DOHH2 (cell line): ENCODE measurements at regions not wholly inside any gene's neighbourhood (a gene's known extent, or its start where the extent isn't known, plus 50 kb on each side); places are given as distances from the start of the nearest gene placed in this dataset.

ENCODE experiments used
- H3F3A ChIP-seq: fragments of 200-600 bp; sonication (generic), shearing (Covaris generic); 2 replicates; pipeline ENCODE4 v1.6.0; 2016; ENCODE audit warnings: antibody characterized with exemption, mild to moderate bottlenecking; ENCODE audit not compliant: control insufficient read depth, insufficient read depth
- H3K27ac ChIP-seq: fragments of 200-600 bp; sonication (generic); 2 replicates; pipeline ENCODE4 v1.5.1; 2014; ENCODE audit warnings: low read depth, mild to moderate bottlenecking, low read length, moderate library complexity
- H3K27me3 ChIP-seq: fragments of 200-600 bp; sonication (generic); 2 replicates; pipeline ENCODE4 v1.6.1; 2014; ENCODE audit warnings: mild to moderate bottlenecking, low read length, mixed read lengths; ENCODE audit not compliant: control insufficient read depth
- H3K36me3 ChIP-seq: fragments of 200-600 bp; sonication (generic); 2 replicates; pipeline ENCODE4 v1.6.1; 2014; ENCODE audit warnings: mild to moderate bottlenecking, low read length, moderate library complexity, mixed read lengths; ENCODE audit not compliant: control insufficient read depth
- H3K4me1 ChIP-seq: fragments of 200-600 bp; sonication (generic); 2 replicates; pipeline ENCODE4 v1.6.1; 2014; ENCODE audit warnings: mild to moderate bottlenecking, low read length, mixed read lengths; ENCODE audit not compliant: control insufficient read depth
- H3K4me2 ChIP-seq: fragments of 200-600 bp; sonication (generic); 2 replicates; pipeline ENCODE4 v1.6.0; 2014; ENCODE audit warnings: mild to moderate bottlenecking, low read length, moderate library complexity
- H3K4me3 ChIP-seq: fragments of 200-600 bp; sonication (generic); 2 replicates; pipeline ENCODE4 v1.5.1; 2014; ENCODE audit warnings: mild to moderate bottlenecking, low read length, mixed read lengths
- H3K79me2 ChIP-seq: fragments of 200-600 bp; sonication (generic); 2 replicates; pipeline ENCODE4 v1.6.1; 2014; ENCODE audit warnings: mild to moderate bottlenecking, low read length, mixed read lengths; ENCODE audit not compliant: control insufficient read depth
- H3K9me2 ChIP-seq: fragments of 200-600 bp; sonication (generic); replicated peaks from 2 replicates; pipeline ENCODE4 v1.6.1; 2014; ENCODE audit warnings: mild to moderate bottlenecking, low read length, mixed read lengths; ENCODE audit not compliant: control insufficient read depth
- H3K9me3 ChIP-seq: fragments of 200-600 bp; sonication (generic); 2 replicates; pipeline ENCODE4 v1.6.1; 2014; ENCODE audit warnings: antibody characterized with exemption, low read length, mixed read lengths; ENCODE audit not compliant: control insufficient read depth, insufficient read depth
- H4K20me1 ChIP-seq: fragments of 200-600 bp; sonication (generic); 2 replicates; pipeline ENCODE4 v1.6.0; 2014; ENCODE audit warnings: low read depth, mild to moderate bottlenecking, antibody characterized with exemption, low read length, moderate library complexity; ENCODE audit not compliant: control insufficient read depth, insufficient read depth
- EZH2phosphoT487 ChIP-seq: fragments of 200-600 bp; sonication (generic); IDR thresholded peaks from 2 replicates; pipeline ENCODE4 v1.6.1; 2017; ENCODE audit warnings: borderline replicate concordance, mild to moderate bottlenecking, antibody characterized with exemption, low read length, moderate library complexity, mixed read lengths
- TF ChIP-seq, protein P1 (sequence below): fragments of 200-600 bp; sonication (generic); IDR thresholded peaks from one replicate; pipeline ENCODE4 v1.5.1; 2014; ENCODE audit warnings: antibody characterized with exemption, mild to moderate bottlenecking, low read depth, low read length; ENCODE audit not compliant: poor library complexity, severe bottlenecking

DNA sequence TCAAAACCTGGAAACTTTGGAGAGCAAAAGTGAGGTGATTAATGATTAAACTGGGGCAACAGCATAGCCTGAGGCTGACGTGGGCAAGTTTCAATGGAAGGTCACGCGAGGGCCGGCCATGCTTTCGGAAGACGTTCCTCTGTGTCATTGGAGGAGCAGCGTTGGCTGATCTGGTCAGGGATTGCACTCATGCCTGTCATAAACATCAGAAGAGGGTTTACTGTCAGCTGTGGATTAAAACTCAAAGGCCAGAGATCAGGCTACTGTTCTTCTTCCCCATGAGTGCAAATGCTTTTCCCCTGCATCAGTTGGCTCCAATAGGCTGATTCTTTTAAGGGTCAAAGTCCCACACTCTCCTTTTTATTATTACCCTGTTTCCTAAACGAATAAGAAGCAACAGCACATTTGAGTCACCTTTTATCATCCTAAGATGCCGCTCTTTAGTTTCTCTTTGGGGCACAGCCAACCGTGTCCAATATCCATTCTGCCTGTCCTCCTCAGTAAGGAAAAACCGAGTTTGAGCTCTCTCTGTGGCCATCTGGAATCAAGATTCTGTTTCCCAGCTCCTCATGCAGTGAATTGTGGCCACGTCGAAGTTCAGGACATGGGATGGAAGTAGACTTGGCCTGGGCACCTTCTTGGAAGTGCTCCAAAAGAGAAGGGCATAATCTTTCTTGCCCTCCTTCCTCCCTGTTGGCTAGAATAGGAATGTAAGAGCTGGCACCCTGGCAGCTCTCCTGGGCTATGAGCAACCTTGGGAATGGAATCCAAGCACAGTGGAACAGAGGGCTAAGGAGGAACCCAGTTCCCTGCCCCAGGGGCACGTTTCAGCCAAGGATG lies 62.5 kb upstream of the INSIG1 start:
- H3K4me1 ChIP-seq, result peaks cover 9% of the 10 kb centered on the region
- H3K27me3 ChIP-seq, result no peaks in the 10 kb centered on the region
- H3K79me2 ChIP-seq, result no peaks in the 10 kb centered on the region
- no peaks in the 10 kb centered on the region for H3F3A ChIP-seq
- H3K4me2 ChIP-seq, result no peak overlapping the region
- no peaks in the 10 kb centered on the region for H3K36me3 ChIP-seq
- TF ChIP-seq EZH2phosphoT487, result no peak
- TF ChIP-seq, protein P1, sequence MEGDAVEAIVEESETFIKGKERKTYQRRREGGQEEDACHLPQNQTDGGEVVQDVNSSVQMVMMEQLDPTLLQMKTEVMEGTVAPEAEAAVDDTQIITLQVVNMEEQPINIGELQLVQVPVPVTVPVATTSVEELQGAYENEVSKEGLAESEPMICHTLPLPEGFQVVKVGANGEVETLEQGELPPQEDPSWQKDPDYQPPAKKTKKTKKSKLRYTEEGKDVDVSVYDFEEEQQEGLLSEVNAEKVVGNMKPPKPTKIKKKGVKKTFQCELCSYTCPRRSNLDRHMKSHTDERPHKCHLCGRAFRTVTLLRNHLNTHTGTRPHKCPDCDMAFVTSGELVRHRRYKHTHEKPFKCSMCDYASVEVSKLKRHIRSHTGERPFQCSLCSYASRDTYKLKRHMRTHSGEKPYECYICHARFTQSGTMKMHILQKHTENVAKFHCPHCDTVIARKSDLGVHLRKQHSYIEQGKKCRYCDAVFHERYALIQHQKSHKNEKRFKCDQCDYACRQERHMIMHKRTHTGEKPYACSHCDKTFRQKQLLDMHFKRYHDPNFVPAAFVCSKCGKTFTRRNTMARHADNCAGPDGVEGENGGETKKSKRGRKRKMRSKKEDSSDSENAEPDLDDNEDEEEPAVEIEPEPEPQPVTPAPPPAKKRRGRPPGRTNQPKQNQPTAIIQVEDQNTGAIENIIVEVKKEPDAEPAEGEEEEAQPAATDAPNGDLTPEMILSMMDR, result no peak
- H4K20me1 ChIP-seq, result no peaks in the 10 kb centered on the region
- no peak overlapping the region for H3K27ac ChIP-seq
- H3K4me3 ChIP-seq, result no peak overlapping the region
- no peaks in the 10 kb centered on the region for H3K9me2 ChIP-seq
- H3K9me3 ChIP-seq, result no peaks in the 10 kb centered on the region

GRCh38 chr7:155236386-155236785 lies 61.3 kb upstream of the INSIG1 start:
- no peaks in the 10 kb centered on the region for H3K79me2 ChIP-seq

GRCh38 chr7:155237297-155237696 lies 60.4 kb upstream of the INSIG1 start:
- no peaks in the 10 kb centered on the region for H3K9me3 ChIP-seq
- H4K20me1 ChIP-seq, result no peaks in the 10 kb centered on the region
- no peaks in the 10 kb centered on the region for H3F3A ChIP-seq
- H3K79me2 ChIP-seq, result no peaks in the 10 kb centered on the region
- H3K9me2 ChIP-seq, result no peaks in the 10 kb centered on the region
- H3K4me2 ChIP-seq, result no peak overlapping the region
- TF ChIP-seq, protein P1, result no peak
- no peak for TF ChIP-seq EZH2phosphoT487
- no peak overlapping the region for H3K4me3 ChIP-seq
- peaks cover 9% of the 10 kb centered on the region for H3K4me1 ChIP-seq
- no peaks in the 10 kb centered on the region for H3K36me3 ChIP-seq
- H3K27me3 ChIP-seq, result no peaks in the 10 kb centered on the region
- no peak overlapping the region for H3K27ac ChIP-seq

More at GRCh38 chr7:155236386-155236785, 61.3 kb upstream of the INSIG1 start:
- H3K4me1 ChIP-seq, result peaks cover 9% of the 10 kb centered on the region
- no peaks in the 10 kb centered on the region for H4K20me1 ChIP-seq
- H3K9me3 ChIP-seq, result no peaks in the 10 kb centered on the region
- no peak overlapping the region for H3K27ac ChIP-seq
- H3K4me3 ChIP-seq, result no peak overlapping the region
- no peaks in the 10 kb centered on the region for H3K9me2 ChIP-seq
- H3K36me3 ChIP-seq, result no peaks in the 10 kb centered on the region
- H3K27me3 ChIP-seq, result no peaks in the 10 kb centered on the region
- TF ChIP-seq EZH2phosphoT487, result no peak
- TF ChIP-seq, protein P1, result no peak
- no peak overlapping the region for H3K4me2 ChIP-seq
- no peaks in the 10 kb centered on the region for H3F3A ChIP-seq
